Osteoblast (primary cell): ENCODE measurements at regions not wholly inside any gene's neighbourhood (a gene's known extent, or its start where the extent isn't known, plus 50 kb on each side); places are given as distances from the start of the nearest gene placed in this dataset.

Experiments used
- DNase-seq: peaks from one replicate; pipeline ENCODE4 v3.0.0; 2011; ENCODE audit warnings: low spot score, mixed read lengths; ENCODE audit not compliant: insufficient read length; ENCODE audit errors: missing footprints
- H2AFZ ChIP-seq: 2 replicates; pipeline ENCODE4 v1.6.0; 2011; ENCODE audit warnings: mild to moderate bottlenecking, low read length
- H3K27ac ChIP-seq: 2 replicates; pipeline ENCODE4 v1.5.1; 2011; ENCODE audit warnings: mild to moderate bottlenecking, low read depth, low read length, moderate library complexity
- H3K27me3 ChIP-seq: 2 replicates; pipeline ENCODE4 v1.6.0; 2012; ENCODE audit warnings: mild to moderate bottlenecking, control low read depth, inconsistent platforms, low read length, moderate library complexity; ENCODE audit not compliant: insufficient read depth
- H3K36me3 ChIP-seq: 2 replicates; pipeline ENCODE4 v1.5.1; 2011; ENCODE audit warnings: mild to moderate bottlenecking, low read length, control low read depth, moderate library complexity; ENCODE audit not compliant: insufficient read depth
- H3K4me1 ChIP-seq: 2 replicates; pipeline ENCODE4 v1.5.1; 2011; ENCODE audit warnings: mild to moderate bottlenecking, low read length, control low read depth, moderate library complexity; ENCODE audit not compliant: insufficient read depth
- H3K4me2 ChIP-seq: 2 replicates; pipeline ENCODE4 v1.6.0; 2011; ENCODE audit warnings: mild to moderate bottlenecking, low read length; ENCODE audit not compliant: insufficient read depth
- H3K4me3 ChIP-seq: fragments of 200-600 bp; sonication (generic); 3 replicates; pipeline ENCODE4 v1.5.1; 2012; ENCODE audit warnings: mild to moderate bottlenecking, low read length, inconsistent platforms; ENCODE audit not compliant: insufficient read depth
- H3K79me2 ChIP-seq: 2 replicates; pipeline ENCODE4 v1.6.0; 2012; ENCODE audit warnings: mild to moderate bottlenecking, low read length, control low read depth, inconsistent platforms; ENCODE audit not compliant: insufficient read depth
- H3K9me3 ChIP-seq: 2 replicates; pipeline ENCODE4 v1.5.1; 2011; ENCODE audit warnings: low read depth, low read length, control low read depth
- H4K20me1 ChIP-seq: 2 replicates; pipeline ENCODE4 v1.6.0; 2012; ENCODE audit warnings: mild to moderate bottlenecking, low read length, control low read depth; ENCODE audit not compliant: insufficient read depth
- TF ChIP-seq, protein P1 (sequence below): IDR thresholded peaks from 2 replicates; pipeline ENCODE4 v1.5.1; 2011; ENCODE audit warnings: mild to moderate bottlenecking, low read depth, low read length, moderate library complexity; ENCODE audit errors: extremely low read depth

GRCh38 chrX:7266288-7266687 is 118.3 kb upstream of the PUDP start:
- no peak for DNase-seq
- no peaks in the 10 kb centered on the region for H3K79me2 ChIP-seq

DNA sequence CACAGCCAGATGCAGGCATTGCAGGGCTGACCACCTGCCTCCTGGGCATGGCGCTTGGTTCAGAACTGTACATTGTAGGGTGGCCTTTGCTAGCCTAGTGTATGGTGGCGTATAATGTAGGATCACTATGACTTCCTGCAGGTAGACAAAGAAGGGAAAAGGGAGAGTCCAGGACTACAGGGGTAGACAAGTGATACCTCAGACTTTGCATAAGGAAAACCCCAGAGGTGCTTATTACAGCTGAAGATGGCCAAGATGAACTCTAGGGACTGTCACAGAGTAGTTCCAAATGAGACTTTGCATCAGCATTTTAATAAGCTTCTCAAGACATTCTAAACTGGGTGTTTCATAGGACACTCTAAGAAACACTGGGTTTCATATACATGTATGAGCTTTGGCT is 116.4 kb upstream of the PUDP start:
- TF ChIP-seq, protein P1, sequence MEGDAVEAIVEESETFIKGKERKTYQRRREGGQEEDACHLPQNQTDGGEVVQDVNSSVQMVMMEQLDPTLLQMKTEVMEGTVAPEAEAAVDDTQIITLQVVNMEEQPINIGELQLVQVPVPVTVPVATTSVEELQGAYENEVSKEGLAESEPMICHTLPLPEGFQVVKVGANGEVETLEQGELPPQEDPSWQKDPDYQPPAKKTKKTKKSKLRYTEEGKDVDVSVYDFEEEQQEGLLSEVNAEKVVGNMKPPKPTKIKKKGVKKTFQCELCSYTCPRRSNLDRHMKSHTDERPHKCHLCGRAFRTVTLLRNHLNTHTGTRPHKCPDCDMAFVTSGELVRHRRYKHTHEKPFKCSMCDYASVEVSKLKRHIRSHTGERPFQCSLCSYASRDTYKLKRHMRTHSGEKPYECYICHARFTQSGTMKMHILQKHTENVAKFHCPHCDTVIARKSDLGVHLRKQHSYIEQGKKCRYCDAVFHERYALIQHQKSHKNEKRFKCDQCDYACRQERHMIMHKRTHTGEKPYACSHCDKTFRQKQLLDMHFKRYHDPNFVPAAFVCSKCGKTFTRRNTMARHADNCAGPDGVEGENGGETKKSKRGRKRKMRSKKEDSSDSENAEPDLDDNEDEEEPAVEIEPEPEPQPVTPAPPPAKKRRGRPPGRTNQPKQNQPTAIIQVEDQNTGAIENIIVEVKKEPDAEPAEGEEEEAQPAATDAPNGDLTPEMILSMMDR = no peak

More at GRCh38 chrX:7266288-7266687, 118.3 kb upstream of the PUDP start:
- no peaks in the 10 kb centered on the region for H3K36me3 ChIP-seq
- no peaks in the 10 kb centered on the region for H4K20me1 ChIP-seq
- no peak overlapping the region for H2AFZ ChIP-seq
- H3K4me1 ChIP-seq = peaks cover 5% of the 10 kb centered on the region
- H3K4me3 ChIP-seq = no peak overlapping the region
- no peak overlapping the region for H3K4me2 ChIP-seq
- H3K9me3 ChIP-seq = no peaks in the 10 kb centered on the region
- TF ChIP-seq, protein P1 = no peak
- H3K27me3 ChIP-seq = no peaks in the 10 kb centered on the region
- no peak overlapping the region for H3K27ac ChIP-seq

GRCh38 chrX:7263961-7264360 is 116.0 kb upstream of the PUDP start:
- no peak for DNase-seq
- Histone ChIP-seq H3K27me3 (no peaks in the 10 kb centered on the region), H3K27ac (no peak overlapping the region), H3K4me1 (no peaks in the 10 kb centered on the region), H3K4me3 (no peak overlapping the region), H2AFZ (no peak overlapping the region), H3K9me3 (no peaks in the 10 kb centered on the region), H3K4me2 (no peak overlapping the region), H3K79me2 (no peaks in the 10 kb centered on the region), H4K20me1 (no peaks in the 10 kb centered on the region), H3K36me3 (no peaks in the 10 kb centered on the region)
- TF ChIP-seq, protein P1 = no peak

More for the DNA sequence above, 116.4 kb upstream of the PUDP start:
- Histone ChIP-seq H4K20me1 (no peaks in the 10 kb centered on the region), H3K27me3 (no peaks in the 10 kb centered on the region), H2AFZ (no peak overlapping the region), H3K9me3 (no peaks in the 10 kb centered on the region), H3K4me1 (no peaks in the 10 kb centered on the region), H3K36me3 (no peaks in the 10 kb centered on the region), H3K79me2 (no peaks in the 10 kb centered on the region), H3K27ac (no peak overlapping the region), H3K4me2 (no peak overlapping the region), H3K4me3 (no peak overlapping the region)
- DNase-seq = no peak

GRCh38 chrX:7263330-7263729 is 115.4 kb upstream of the PUDP start:
- Histone ChIP-seq H4K20me1 (no peaks in the 10 kb centered on the region), H3K9me3 (no peaks in the 10 kb centered on the region), H3K27me3 (no peaks in the 10 kb centered on the region), H3K4me1 (no peaks in the 10 kb centered on the region), H3K4me2 (no peak overlapping the region), H3K36me3 (no peaks in the 10 kb centered on the region), H3K79me2 (no peaks in the 10 kb centered on the region), H3K4me3 (no peak overlapping the region), H2AFZ (no peak overlapping the region), H3K27ac (no peak overlapping the region)
- no peak for DNase-seq
- TF ChIP-seq, protein P1 = no peak
